Neural crest cell (in vitro differentiated cells): ENCODE measurements at regions not wholly inside any gene's neighbourhood (a gene's known extent, or its start where the extent isn't known, plus 50 kb on each side); places are given as distances from the start of the nearest gene placed in this dataset.

Experiments
- DNase-seq: peaks from one replicate; pipeline ENCODE4 v3.0.0; 2021; ENCODE audit warnings: low read depth, mixed read lengths, low spot score
- H3K27ac Mint-ChIP-seq: one replicate; pipeline ENCODE4 v1.8.0; 2021; ENCODE audit warnings: mild to moderate bottlenecking, mixed read lengths; ENCODE audit not compliant: unreplicated experiment
- H3K27me3 Mint-ChIP-seq: 2 replicates; pipeline ENCODE4 v1.8.0; 2021; ENCODE audit warnings: low read depth, mild to moderate bottlenecking, mixed read lengths
- H3K36me3 Mint-ChIP-seq: 2 replicates; pipeline ENCODE4 v1.8.0; 2021; ENCODE audit warnings: low read depth, mild to moderate bottlenecking, mixed read lengths
- H3K4me1 Mint-ChIP-seq: 2 replicates; pipeline ENCODE4 v1.8.0; 2021; ENCODE audit warnings: mixed read lengths
- H3K4me3 Mint-ChIP-seq: one replicate; pipeline ENCODE4 v1.8.0; 2021; ENCODE audit warnings: mild to moderate bottlenecking, mixed read lengths
- H3K9me3 Mint-ChIP-seq: 2 replicates; pipeline ENCODE4 v1.8.0; 2021; ENCODE audit warnings: mixed read lengths
- TF ChIP-seq, protein P1 (sequence below): fragments of 200-600 bp; sonication (generic); conservative IDR thresholded peaks from 2 replicates; pipeline ENCODE4 v1.5.0; 2021; ENCODE audit warnings: antibody characterized with exemption, mild to moderate bottlenecking

DNA sequence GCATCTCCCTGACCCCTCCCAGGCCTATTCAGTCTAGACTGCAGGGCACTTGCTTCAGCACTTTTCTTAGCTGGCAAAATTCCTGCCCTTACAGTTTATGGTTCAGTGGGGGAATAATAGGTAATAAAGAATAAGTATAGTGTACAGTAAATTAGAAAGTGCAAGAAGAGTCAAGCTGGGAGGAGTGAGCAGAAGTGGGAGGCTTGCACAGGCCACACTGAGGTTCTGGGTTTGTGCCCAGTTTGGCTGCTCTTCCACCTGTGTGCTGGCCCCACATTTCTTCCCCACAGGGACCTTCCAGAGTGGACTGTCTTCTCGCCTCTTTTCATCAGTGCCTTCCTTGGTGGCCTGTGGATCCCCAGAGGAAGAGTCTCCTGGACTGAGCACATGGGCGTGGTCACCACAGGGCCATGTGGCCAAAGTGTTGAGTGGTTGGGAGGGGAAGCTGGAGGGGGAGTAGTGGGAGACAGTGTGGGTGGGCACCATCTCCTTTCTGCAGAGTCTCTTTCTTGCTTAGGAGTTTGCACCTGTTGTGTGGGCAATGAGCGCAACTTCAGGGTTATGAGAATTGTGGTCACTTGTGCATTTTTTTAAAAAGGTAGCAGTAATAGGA is 128.6 kb upstream of the ZSWIM2 start:
- no peak overlapping the region for H3K27ac Mint-ChIP-seq
- H3K36me3 Mint-ChIP-seq = no peaks in the 10 kb centered on the region
- no peaks in the 10 kb centered on the region for H3K9me3 Mint-ChIP-seq
- no peaks in the 10 kb centered on the region for H3K27me3 Mint-ChIP-seq
- DNase-seq = no peak
- no peaks in the 10 kb centered on the region for H3K4me1 Mint-ChIP-seq
- H3K4me3 Mint-ChIP-seq = no peak overlapping the region
- TF ChIP-seq, protein P1, sequence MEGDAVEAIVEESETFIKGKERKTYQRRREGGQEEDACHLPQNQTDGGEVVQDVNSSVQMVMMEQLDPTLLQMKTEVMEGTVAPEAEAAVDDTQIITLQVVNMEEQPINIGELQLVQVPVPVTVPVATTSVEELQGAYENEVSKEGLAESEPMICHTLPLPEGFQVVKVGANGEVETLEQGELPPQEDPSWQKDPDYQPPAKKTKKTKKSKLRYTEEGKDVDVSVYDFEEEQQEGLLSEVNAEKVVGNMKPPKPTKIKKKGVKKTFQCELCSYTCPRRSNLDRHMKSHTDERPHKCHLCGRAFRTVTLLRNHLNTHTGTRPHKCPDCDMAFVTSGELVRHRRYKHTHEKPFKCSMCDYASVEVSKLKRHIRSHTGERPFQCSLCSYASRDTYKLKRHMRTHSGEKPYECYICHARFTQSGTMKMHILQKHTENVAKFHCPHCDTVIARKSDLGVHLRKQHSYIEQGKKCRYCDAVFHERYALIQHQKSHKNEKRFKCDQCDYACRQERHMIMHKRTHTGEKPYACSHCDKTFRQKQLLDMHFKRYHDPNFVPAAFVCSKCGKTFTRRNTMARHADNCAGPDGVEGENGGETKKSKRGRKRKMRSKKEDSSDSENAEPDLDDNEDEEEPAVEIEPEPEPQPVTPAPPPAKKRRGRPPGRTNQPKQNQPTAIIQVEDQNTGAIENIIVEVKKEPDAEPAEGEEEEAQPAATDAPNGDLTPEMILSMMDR = no peak

DNA sequence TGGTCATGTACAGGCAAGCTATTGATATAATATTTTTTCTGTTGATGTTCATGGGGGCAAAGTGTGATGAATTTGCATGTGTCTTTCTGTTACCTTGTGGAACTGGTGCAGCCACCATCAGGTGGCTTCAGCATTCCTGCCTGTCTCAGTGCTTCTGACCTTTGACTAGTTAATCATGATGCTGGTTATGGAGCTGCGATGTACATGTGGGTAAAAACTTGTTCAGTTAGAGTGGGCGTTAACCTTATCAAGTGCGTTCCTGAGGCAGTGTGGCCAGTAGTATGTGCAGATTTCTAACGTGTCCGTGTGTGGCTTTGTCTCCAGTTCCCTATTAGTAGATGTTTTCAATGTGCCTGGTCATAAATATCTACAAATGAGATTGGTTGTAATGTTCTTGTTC is 127.4 kb upstream of the ZSWIM2 start:
- H3K27ac Mint-ChIP-seq = no peak overlapping the region
- no peak overlapping the region for H3K4me3 Mint-ChIP-seq
- H3K27me3 Mint-ChIP-seq = no peaks in the 10 kb centered on the region
- no peaks in the 10 kb centered on the region for H3K9me3 Mint-ChIP-seq
- TF ChIP-seq, protein P1 = no peak
- no peaks in the 10 kb centered on the region for H3K4me1 Mint-ChIP-seq
- no peak for DNase-seq
- H3K36me3 Mint-ChIP-seq = no peaks in the 10 kb centered on the region

DNA sequence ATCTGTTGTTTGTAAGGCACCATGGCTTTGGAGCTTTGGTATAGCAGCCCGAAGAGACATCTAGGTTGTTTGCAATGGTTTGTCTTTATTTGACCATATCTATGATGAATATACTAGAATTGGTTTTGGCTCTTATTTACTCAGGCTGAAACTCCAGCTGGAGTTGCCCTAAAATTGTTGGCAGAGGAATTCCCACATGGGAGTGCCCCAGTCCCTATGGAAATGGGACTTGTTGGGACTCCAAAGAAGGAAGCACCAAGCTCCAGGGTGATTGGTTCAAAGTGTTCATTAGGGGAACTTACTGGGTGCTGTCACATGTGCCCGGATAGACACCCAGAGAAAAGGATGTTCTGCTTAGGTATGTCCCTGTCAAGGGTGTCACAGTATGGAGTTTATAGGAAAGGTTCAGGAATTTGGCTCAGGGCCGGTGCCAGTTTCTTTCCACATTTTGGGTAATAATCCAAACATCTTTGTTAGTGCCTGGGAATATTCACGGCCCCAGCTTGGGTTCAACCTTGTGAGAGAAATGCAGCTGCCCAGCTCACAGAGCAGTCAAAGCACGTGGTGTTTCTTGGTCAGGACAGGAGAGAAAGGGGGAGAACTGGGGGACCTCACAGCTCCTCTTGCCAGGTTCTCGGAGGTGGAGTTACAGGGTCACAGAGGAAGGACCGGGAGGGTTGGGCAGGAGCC is 123.5 kb upstream of the ZSWIM2 start:
- Mint-ChIP-seq H3K36me3 (no peaks in the 10 kb centered on the region), H3K27me3 (no peaks in the 10 kb centered on the region), H3K9me3 (no peaks in the 10 kb centered on the region), H3K4me3 (no peak overlapping the region), H3K4me1 (peaks cover 4% of the 10 kb centered on the region), H3K27ac (peak overlapping the region; percentile 43)
- TF ChIP-seq, protein P1 = no peak
- DNase-seq = no peak

DNA sequence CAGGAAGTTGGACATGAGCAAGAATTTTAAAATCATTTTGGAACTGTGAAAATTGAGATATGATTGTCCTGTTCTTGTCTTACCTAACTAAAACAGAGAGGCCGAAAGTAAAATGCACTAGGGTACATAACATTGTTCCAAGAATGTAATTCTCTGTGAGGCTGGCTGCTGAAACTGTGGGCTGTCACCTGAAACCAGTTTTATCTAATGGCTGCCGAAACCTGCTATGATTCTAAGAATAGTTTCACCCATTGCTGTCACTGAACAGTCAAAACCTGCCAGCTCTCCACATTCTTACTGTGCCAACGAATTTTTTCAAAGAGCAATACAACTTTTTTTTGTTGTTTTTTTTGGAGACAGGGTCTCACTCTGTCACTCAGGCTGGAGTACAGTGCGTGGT is 119.3 kb upstream of the ZSWIM2 start:
- Mint-ChIP-seq H3K27ac (no peak overlapping the region), H3K27me3 (no peaks in the 10 kb centered on the region), H3K4me1 (peaks cover 4% of the 10 kb centered on the region), H3K4me3 (no peak overlapping the region), H3K9me3 (no peaks in the 10 kb centered on the region), H3K36me3 (no peaks in the 10 kb centered on the region)
- TF ChIP-seq, protein P1 = no peak
- DNase-seq = no peak

- no peak overlapping the region for H3K27ac Mint-ChIP-seq
- H3K36me3 Mint-ChIP-seq = no peaks in the 10 kb centered on the region
- H3K9me3 Mint-ChIP-seq = no peaks in the 10 kb centered on the region
- H3K27me3 Mint-ChIP-seq = no peaks in the 10 kb centered on the region
- peaks cover 4% of the 10 kb centered on the region for H3K4me1 Mint-ChIP-seq
- TF ChIP-seq, protein P1 = no peak
- H3K4me3 Mint-ChIP-seq = no peak overlapping the region
- no peak for DNase-seq
These were observed 117.0 kb upstream of the ZSWIM2 start for GRCh38 chr2:186966015-186966414.
